Fibroblast of skin of abdomen (primary cell): ENCODE measurements at regions not wholly inside any gene's neighbourhood (a gene's known extent, or its start where the extent isn't known, plus 50 kb on each side); places are given as distances from the start of the nearest gene placed in this dataset.

Experiments
- DNase-seq: peaks from one replicate; pipeline ENCODE4 v3.0.0-alpha.2; 2013

- no peak for DNase-seq
These were observed 133.8 kb upstream of the MEF2C start for GRCh38 chr5:89016741-89017303.

GRCh38 chr5:89015409-89015808 is 132.4 kb upstream of the MEF2C start:
- no peak for DNase-seq

- DNase-seq = peak; percentile 41
These were observed 129.1 kb upstream of the MEF2C start for GRCh38 chr5:89011778-89012711.

- no peak for DNase-seq
These were observed 127.5 kb upstream of the MEF2C start for GRCh38 chr5:89010512-89010911.

GRCh38 chr5:89008291-89008690 is 125.3 kb upstream of the MEF2C start:
- DNase-seq = no peak

GRCh38 chr5:89005990-89006389 is 123.0 kb upstream of the MEF2C start:
- no peak for DNase-seq

- DNase-seq = no peak
These were observed 121.4 kb upstream of the MEF2C start for GRCh38 chr5:89004379-89004778.

- no peak for DNase-seq
These were observed 120.6 kb upstream of the MEF2C start for GRCh38 chr5:89003563-89004036.

GRCh38 chr5:88999853-89000252 is 116.9 kb upstream of the MEF2C start:
- no peak for DNase-seq

- no peak for DNase-seq
These were observed 115.0 kb upstream of the MEF2C start for GRCh38 chr5:88997937-88998336.

GRCh38 chr5:88984040-88984439 is 101.1 kb upstream of the MEF2C start:
- DNase-seq = no peak

- DNase-seq = no peak
These were observed 96.7 kb upstream of the MEF2C start for GRCh38 chr5:88979726-88980125.

- peak; percentile 72 for DNase-seq
These were observed 96.3 kb upstream of the MEF2C start for GRCh38 chr5:88979244-88979643.

GRCh38 chr5:88976914-88977313 is 93.9 kb upstream of the MEF2C start:
- no peak for DNase-seq

GRCh38 chr5:88967633-88968585 is 84.9 kb upstream of the MEF2C start:
- DNase-seq = no peak

- DNase-seq = no peak
These were observed 81.8 kb upstream of the MEF2C start for GRCh38 chr5:88964831-88965230.

GRCh38 chr5:88957013-88957412 is 74.0 kb upstream of the MEF2C start:
- no peak for DNase-seq

- no peak for DNase-seq
These were observed 73.4 kb upstream of the MEF2C start for GRCh38 chr5:88956416-88956815.

- no peak for DNase-seq
These were observed 72.4 kb upstream of the MEF2C start for GRCh38 chr5:88955403-88955802.

- no peak for DNase-seq
These were observed 71.5 kb upstream of the MEF2C start for GRCh38 chr5:88954511-88954910.

GRCh38 chr5:88952996-88953643 is 70.1 kb upstream of the MEF2C start:
- no peak for DNase-seq

- peak; percentile 43 for DNase-seq
These were observed 69.4 kb upstream of the MEF2C start for GRCh38 chr5:88952344-88952743.
